ENCODE measurements at regions not wholly inside any gene's neighbourhood (a gene's known extent, or its start where the extent isn't known, plus 50 kb on each side); places are given as distances from the start of the nearest gene placed in this dataset.

DNA sequence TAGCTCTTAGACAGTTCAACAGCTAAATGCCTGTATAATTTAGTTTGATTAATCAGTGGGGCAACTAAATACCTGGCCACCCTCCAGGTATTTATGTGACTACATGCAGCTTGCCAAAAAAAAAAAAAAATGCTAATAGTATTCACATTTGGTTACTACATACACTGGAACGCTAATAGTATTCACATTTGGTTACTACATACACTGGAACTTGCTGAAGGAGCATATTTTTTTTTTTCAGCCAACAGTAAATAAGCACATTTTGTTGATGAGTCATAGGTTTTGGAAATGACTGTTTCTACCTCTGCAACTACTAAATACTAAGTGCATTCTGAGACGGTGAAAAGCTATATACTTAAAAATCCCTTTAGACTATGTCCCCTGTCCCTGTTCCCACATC is 1172.3 kb downstream of the LRFN5 start:
- Histone ChIP-seq H3K36me3 (ENCODE audit: insufficient read depth, low read length) (no peaks in the 10 kb centered on the region), H3K4me3 (ENCODE audit: low read length) (no peak overlapping the region), H3K27me3 (ENCODE audit: insufficient read depth, low read length) (no peaks in the 10 kb centered on the region)

DNA sequence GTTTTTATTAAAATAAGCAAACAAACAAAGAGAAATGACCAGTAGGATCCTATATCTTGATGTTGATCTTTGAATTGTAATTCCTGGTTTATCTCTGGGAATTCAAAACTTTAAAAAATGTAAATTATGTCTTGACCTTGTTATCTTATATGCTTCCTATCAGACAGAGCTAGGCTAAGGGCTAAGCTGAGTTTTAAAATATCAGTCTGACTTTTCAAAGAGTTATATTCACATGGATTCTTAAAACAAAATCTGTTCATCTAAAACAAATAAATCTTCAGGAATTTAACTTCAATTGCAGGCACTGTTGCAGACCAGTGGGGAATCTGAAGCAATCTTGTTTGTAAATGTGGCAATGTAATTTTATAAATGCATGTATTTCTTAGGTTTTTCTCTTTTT is 1144.1 kb downstream of the LRFN5 start:
- Histone ChIP-seq H2AFZ (ENCODE audit: low read depth, low read length) (no peak overlapping the region), H3K9me3 (ENCODE audit: low read length) (no peaks in the 10 kb centered on the region), H3K4me1 (ENCODE audit: insufficient read depth, low read length) (no peaks in the 10 kb centered on the region), H3K4me3 (ENCODE audit: low read length) (no peak overlapping the region), H3K27me3 (ENCODE audit: insufficient read depth, low read length) (no peaks in the 10 kb centered on the region), H3K36me3 (ENCODE audit: insufficient read depth, low read length) (no peaks in the 10 kb centered on the region)

More for the DNA sequence above, 1172.3 kb downstream of the LRFN5 start:
- H3K4me1 ChIP-seq (ENCODE audit: insufficient read depth, low read length), result no peaks in the 10 kb centered on the region
- H3K9me3 ChIP-seq (ENCODE audit: low read length), result no peaks in the 10 kb centered on the region
- no peak overlapping the region for H2AFZ ChIP-seq (ENCODE audit: low read depth, low read length)

DNA sequence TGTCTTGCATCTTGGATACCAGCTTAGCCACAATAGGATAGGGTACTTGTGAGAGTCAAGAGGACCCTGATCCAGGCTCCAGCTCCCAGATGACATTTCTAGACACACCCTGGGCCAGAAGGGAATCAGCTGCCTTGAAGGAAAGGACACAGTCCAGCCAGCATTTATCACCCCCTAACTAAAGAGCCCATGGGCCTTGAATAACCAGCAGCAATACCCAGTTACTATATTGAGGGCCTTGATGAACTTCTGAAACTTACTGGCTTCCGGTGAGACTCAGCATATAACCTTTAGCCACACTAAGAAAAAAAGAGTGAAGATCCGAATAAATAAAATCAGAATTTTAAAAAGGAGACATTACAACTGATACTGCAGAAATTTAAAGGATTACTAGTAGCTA is 1135.4 kb downstream of the LRFN5 start:
- H2AFZ ChIP-seq (ENCODE audit: low read depth, low read length), result no peak overlapping the region
- no peaks in the 10 kb centered on the region for H3K36me3 ChIP-seq (ENCODE audit: insufficient read depth, low read length)
- no peaks in the 10 kb centered on the region for H3K27me3 ChIP-seq (ENCODE audit: insufficient read depth, low read length)
- H3K4me3 ChIP-seq (ENCODE audit: low read length), result no peak overlapping the region
- no peaks in the 10 kb centered on the region for H3K4me1 ChIP-seq (ENCODE audit: insufficient read depth, low read length)
- no peaks in the 10 kb centered on the region for H3K9me3 ChIP-seq (ENCODE audit: low read length)

DNA sequence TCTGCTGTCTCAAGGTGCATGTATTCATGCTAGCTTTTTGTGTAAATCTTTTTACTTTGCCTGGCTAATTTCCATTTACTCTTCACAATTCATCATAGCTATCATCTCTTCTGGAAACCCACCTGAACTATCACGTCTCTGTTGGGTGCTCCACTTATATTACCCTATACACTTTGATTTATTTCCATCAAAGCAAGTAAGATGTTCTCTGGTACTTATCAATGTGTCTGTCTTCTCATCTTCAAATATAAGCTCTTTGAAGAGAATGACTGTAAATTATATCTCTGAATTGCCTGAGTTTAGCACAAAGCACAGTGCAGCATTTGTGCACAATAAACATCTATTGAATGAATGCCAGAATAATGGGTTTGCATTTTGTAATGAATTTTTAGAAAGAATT is 1129.7 kb downstream of the LRFN5 start:
- Histone ChIP-seq H3K9me3 (ENCODE audit: low read length) (no peaks in the 10 kb centered on the region), H3K4me1 (ENCODE audit: insufficient read depth, low read length) (no peaks in the 10 kb centered on the region), H2AFZ (ENCODE audit: low read depth, low read length) (no peak overlapping the region)

DNA sequence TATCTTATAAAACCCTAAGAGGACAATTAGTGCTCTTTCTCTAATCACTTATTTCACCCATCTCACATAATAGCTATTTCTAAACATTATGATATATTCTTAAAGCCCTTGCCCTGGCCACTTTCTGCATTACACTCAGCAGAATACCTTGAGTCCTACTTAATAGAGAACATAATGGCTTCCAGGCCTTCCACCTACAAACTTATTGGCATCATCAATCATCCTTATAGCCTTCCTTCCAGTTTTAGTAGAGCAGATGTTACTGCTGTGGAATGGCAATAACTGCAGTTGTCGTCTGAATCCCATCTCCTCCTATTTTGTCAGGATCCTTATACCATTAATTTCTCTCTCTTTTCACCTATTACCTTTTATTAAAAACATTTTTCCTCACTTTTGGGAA is 1127.4 kb downstream of the LRFN5 start:
- no peak overlapping the region for H2AFZ ChIP-seq (ENCODE audit: low read depth, low read length)
- no peaks in the 10 kb centered on the region for H3K4me1 ChIP-seq (ENCODE audit: insufficient read depth, low read length)
- H3K9me3 ChIP-seq (ENCODE audit: low read length), result no peaks in the 10 kb centered on the region
- H3K36me3 ChIP-seq (ENCODE audit: insufficient read depth, low read length), result no peaks in the 10 kb centered on the region
- H3K27me3 ChIP-seq (ENCODE audit: insufficient read depth, low read length), result no peaks in the 10 kb centered on the region
- H3K4me3 ChIP-seq (ENCODE audit: low read length), result no peak overlapping the region

More for the DNA sequence above, 1129.7 kb downstream of the LRFN5 start:
- Histone ChIP-seq H3K27me3 (ENCODE audit: insufficient read depth, low read length) (no peaks in the 10 kb centered on the region), H3K36me3 (ENCODE audit: insufficient read depth, low read length) (no peaks in the 10 kb centered on the region), H3K4me3 (ENCODE audit: low read length) (no peak overlapping the region)

DNA sequence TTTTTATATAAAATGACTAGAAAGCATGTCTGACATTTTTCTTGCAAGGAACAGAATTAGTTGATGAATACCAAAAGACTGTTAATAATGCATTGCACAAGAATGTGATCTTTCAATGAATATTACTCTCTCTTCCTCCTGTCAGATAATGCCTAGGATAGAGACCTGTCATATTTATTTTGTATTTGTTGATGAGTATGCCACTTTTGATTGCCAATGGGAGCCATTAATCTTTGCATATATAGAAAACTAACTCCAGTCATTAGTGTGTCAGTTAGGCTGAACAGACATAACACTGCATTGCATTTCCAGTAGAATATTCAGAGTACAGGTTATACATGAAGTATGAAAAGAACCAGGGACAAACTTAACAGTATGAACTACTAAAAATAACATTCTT is 1125.3 kb downstream of the LRFN5 start:
- H3K36me3 ChIP-seq (ENCODE audit: insufficient read depth, low read length), result no peaks in the 10 kb centered on the region
- no peaks in the 10 kb centered on the region for H3K4me1 ChIP-seq (ENCODE audit: insufficient read depth, low read length)
- no peak overlapping the region for H3K4me3 ChIP-seq (ENCODE audit: low read length)
- no peak overlapping the region for H2AFZ ChIP-seq (ENCODE audit: low read depth, low read length)
- no peaks in the 10 kb centered on the region for H3K9me3 ChIP-seq (ENCODE audit: low read length)
- no peaks in the 10 kb centered on the region for H3K27me3 ChIP-seq (ENCODE audit: insufficient read depth, low read length)

DNA sequence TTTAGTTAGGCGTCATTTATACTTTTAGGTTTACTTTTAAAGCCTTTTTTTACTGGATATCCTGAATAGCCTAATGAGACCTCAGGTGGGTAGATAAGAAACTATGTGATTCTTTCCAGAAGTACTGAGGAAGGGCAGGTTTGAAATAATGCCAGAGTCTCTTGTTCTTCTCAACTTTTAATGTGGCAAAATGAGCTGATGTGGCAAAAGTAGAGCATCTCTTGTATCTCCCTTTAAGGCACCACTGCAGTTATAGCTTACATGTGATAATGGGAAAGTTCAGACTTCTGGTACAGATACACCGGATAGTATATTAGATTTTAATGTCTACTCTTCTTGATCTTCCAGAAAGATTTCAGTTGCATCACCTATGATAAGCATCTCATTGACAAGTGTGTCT is 1124.8 kb downstream of the LRFN5 start:
- Histone ChIP-seq H3K4me1 (ENCODE audit: insufficient read depth, low read length) (no peaks in the 10 kb centered on the region), H3K36me3 (ENCODE audit: insufficient read depth, low read length) (no peaks in the 10 kb centered on the region), H3K9me3 (ENCODE audit: low read length) (no peaks in the 10 kb centered on the region), H3K4me3 (ENCODE audit: low read length) (no peak overlapping the region), H3K27me3 (ENCODE audit: insufficient read depth, low read length) (no peaks in the 10 kb centered on the region), H2AFZ (ENCODE audit: low read depth, low read length) (no peak overlapping the region)

DNA sequence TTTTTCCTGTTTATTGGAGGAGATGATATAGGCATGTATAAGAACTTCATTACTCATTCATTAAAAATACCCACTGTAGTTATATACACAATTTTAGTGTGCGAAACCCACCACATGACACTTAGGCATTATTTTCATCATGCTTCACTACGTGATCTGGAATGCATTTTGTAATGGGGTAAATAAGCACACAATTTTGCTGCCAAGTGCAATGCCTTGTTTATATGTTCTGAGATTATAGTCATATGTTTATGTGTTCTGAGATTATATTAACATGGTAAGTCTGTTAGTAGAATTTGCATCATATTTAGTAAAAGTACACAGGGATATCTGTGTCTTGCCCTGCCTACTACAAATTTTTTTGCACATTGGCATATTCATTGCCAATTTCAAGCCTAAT is 1123.0 kb downstream of the LRFN5 start:
- no peaks in the 10 kb centered on the region for H3K4me1 ChIP-seq (ENCODE audit: insufficient read depth, low read length)
- H2AFZ ChIP-seq (ENCODE audit: low read depth, low read length), result no peak overlapping the region
- H3K27me3 ChIP-seq (ENCODE audit: insufficient read depth, low read length), result no peaks in the 10 kb centered on the region
- H3K9me3 ChIP-seq (ENCODE audit: low read length), result no peaks in the 10 kb centered on the region
- H3K4me3 ChIP-seq (ENCODE audit: low read length), result no peak overlapping the region
- H3K36me3 ChIP-seq (ENCODE audit: insufficient read depth, low read length), result no peaks in the 10 kb centered on the region

DNA sequence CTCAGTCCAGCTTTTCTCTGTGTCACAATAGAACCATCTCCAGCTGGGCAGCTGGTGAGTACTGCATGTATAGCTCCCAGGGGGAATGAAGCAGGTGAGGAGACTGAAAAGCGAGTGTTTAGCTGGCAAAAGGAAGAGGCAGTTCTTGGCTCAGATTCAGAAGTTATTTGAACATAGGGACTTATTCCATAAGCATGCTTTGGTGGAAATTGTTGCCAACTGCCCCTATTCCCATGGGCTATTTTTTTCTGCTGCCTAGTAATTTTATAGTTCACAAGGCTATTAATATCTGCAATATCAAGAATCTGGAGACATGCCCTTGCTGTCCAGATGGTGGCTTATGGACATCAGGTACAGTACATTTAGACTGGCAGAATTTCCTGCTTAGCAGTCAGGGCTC is 1112.7 kb downstream of the LRFN5 start:
- no peaks in the 10 kb centered on the region for H3K36me3 ChIP-seq (ENCODE audit: insufficient read depth, low read length)
- no peaks in the 10 kb centered on the region for H3K4me1 ChIP-seq (ENCODE audit: insufficient read depth, low read length)
- H3K27me3 ChIP-seq (ENCODE audit: insufficient read depth, low read length), result no peaks in the 10 kb centered on the region
- H3K4me3 ChIP-seq (ENCODE audit: low read length), result no peak overlapping the region
- no peaks in the 10 kb centered on the region for H3K9me3 ChIP-seq (ENCODE audit: low read length)
- H2AFZ ChIP-seq (ENCODE audit: low read depth, low read length), result no peak overlapping the region

DNA sequence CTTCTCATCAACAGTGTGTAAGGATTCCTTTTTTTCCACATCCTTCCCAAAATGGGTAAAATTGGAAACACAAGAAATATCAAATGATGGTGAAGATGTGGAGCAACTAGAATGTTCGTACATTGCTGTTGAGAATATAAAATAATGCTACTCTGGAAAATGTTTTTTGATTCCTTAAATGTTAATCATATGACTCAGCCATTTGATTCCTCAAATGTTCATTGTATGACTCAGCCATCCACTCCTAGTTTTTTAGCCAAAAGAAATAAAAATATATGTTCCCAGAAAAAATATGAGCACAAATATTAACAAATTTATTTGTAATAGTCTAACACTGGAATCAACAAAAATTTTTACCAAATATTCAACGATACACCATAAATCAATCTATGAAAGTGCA is 1108.6 kb downstream of the LRFN5 start:
- H3K4me1 ChIP-seq (ENCODE audit: insufficient read depth, low read length), result no peaks in the 10 kb centered on the region
- H3K9me3 ChIP-seq (ENCODE audit: low read length), result no peaks in the 10 kb centered on the region
- H3K27me3 ChIP-seq (ENCODE audit: insufficient read depth, low read length), result no peaks in the 10 kb centered on the region
- H3K36me3 ChIP-seq (ENCODE audit: insufficient read depth, low read length), result no peaks in the 10 kb centered on the region
- H2AFZ ChIP-seq (ENCODE audit: low read depth, low read length), result no peak overlapping the region
- no peak overlapping the region for H3K4me3 ChIP-seq (ENCODE audit: low read length)

DNA sequence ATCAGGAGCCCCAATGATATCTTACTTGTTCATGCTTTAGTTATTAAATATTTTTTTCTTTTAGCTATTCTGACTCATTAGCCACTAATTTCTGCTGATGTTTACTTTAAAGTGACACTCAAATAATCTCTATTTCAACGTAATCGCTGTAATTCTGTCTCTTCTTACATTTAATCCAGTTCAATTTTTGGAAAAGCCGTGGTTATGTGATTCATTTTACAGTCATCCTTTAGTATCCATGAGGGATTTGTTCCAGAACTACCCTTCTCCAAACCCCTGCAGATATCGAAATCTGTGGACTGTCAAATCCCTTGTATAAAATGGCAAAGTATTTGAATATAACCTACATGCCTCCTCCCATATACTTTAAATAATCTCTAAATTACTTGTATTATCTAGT is 1103.4 kb downstream of the LRFN5 start:
- Histone ChIP-seq H2AFZ (ENCODE audit: low read depth, low read length) (no peak overlapping the region), H3K9me3 (ENCODE audit: low read length) (no peaks in the 10 kb centered on the region), H3K27me3 (ENCODE audit: insufficient read depth, low read length) (no peaks in the 10 kb centered on the region), H3K36me3 (ENCODE audit: insufficient read depth, low read length) (no peaks in the 10 kb centered on the region), H3K4me1 (ENCODE audit: insufficient read depth, low read length) (no peaks in the 10 kb centered on the region), H3K4me3 (ENCODE audit: low read length) (no peak overlapping the region)

DNA sequence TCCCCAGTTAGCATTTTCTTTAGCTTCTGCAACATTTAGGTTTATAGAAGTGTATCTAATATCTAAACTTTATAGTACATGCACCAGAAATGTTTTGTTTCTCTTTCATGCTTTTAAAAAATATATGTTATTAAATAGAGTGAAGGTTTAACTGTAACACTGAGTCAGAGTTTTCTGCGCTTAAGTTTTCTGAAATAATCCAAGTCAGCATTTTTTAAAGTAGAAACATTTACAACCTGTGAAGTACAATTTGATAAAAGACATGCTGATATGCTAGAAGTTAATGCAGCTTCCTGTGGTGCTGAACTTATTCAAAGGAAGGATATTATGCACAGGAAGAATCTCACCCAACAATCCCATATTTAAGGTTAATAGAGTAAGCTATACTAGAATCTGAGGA is 1096.8 kb downstream of the LRFN5 start:
- H3K27me3 ChIP-seq (ENCODE audit: insufficient read depth, low read length), result no peaks in the 10 kb centered on the region
- no peak overlapping the region for H3K4me3 ChIP-seq (ENCODE audit: low read length)
- H3K4me1 ChIP-seq (ENCODE audit: insufficient read depth, low read length), result no peaks in the 10 kb centered on the region
- H3K9me3 ChIP-seq (ENCODE audit: low read length), result no peaks in the 10 kb centered on the region
- no peaks in the 10 kb centered on the region for H3K36me3 ChIP-seq (ENCODE audit: insufficient read depth, low read length)
- no peak overlapping the region for H2AFZ ChIP-seq (ENCODE audit: low read depth, low read length)

DNA sequence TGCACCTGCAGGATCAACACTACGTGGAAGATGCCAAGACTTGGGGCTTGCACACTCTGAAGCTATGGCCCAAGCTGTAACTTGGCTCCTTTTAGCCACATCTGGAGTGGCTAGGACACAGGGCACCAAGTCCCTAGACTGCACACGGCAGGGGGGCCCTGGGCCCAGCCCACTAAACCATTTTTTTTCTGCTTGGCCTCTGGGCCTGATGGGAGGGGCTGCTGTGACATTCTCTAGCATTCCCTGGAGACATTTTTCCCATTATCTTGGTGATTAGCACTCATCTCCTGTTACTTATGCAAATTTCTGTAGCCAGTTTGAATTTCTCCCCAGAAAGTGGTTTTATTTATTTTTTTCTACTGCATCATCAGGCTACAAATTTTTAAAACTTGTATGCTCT is 1080.7 kb downstream of the LRFN5 start:
- no peaks in the 10 kb centered on the region for H3K4me1 ChIP-seq (ENCODE audit: insufficient read depth, low read length)
- no peaks in the 10 kb centered on the region for H3K36me3 ChIP-seq (ENCODE audit: insufficient read depth, low read length)
- no peaks in the 10 kb centered on the region for H3K9me3 ChIP-seq (ENCODE audit: low read length)
- no peak overlapping the region for H3K4me3 ChIP-seq (ENCODE audit: low read length)
- H2AFZ ChIP-seq (ENCODE audit: low read depth, low read length), result no peak overlapping the region
- H3K27me3 ChIP-seq (ENCODE audit: insufficient read depth, low read length), result no peaks in the 10 kb centered on the region

DNA sequence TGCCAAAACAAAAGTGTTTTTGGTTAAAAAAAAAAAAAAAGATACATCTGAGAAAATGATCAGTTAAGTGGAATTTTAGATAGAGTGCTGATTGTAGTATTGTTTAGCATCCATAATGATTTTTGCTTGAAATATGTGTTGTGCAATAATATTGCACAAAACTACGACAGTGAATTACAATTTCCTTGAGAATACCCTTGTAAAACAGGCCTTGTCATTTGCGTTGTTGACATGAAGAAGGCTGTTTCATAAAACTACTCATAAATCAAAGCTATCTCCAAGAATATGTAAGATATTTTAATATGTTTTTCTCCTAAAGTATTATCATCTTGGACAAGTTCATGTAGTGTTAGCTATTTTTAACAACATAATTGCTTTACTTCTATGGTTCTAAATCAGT is 1077.0 kb downstream of the LRFN5 start:
- H2AFZ ChIP-seq (ENCODE audit: low read depth, low read length), result no peak overlapping the region
- H3K36me3 ChIP-seq (ENCODE audit: insufficient read depth, low read length), result no peaks in the 10 kb centered on the region
- no peaks in the 10 kb centered on the region for H3K4me1 ChIP-seq (ENCODE audit: insufficient read depth, low read length)
- no peak overlapping the region for H3K4me3 ChIP-seq (ENCODE audit: low read length)
- no peaks in the 10 kb centered on the region for H3K9me3 ChIP-seq (ENCODE audit: low read length)
- no peaks in the 10 kb centered on the region for H3K27me3 ChIP-seq (ENCODE audit: insufficient read depth, low read length)

Measured in neuron (in vitro differentiated cells).